Naive B cell (primary cell): ENCODE measurements at regions not wholly inside any gene's neighbourhood (a gene's known extent, or its start where the extent isn't known, plus 50 kb on each side); places are given as distances from the start of the nearest gene placed in this dataset.
"Not testable (repeated sequence)": the region's sequence is repeated elsewhere in the genome, so short reads cannot be mapped to it uniquely, and the experiment has no call there.

Experiments used
- ATAC-seq, 2 donors: fragments of 150-1000 bp; cut with Tn5 transposase; 2 replicates each; pipeline ENCODE4 v1.10.0; 2021; ENCODE audit warnings: low read depth in 2 of 2, mild to moderate bottlenecking in 2 of 2, moderate library complexity in 2 of 2
- DNase-seq: peaks from one replicate; pipeline ENCODE4 v3.0.0; 2022
- H3K27ac Mint-ChIP-seq, 6 donors: one replicate each; pipeline ENCODE4 v1.8.0; 2020 to 2022; ENCODE audit warnings: mild to moderate bottlenecking in 6 of 6, mixed read lengths in 6 of 6, moderate library complexity in 5 of 6, inconsistent platforms in 2 of 6
- H3K27me3 Mint-ChIP-seq, 3 donors: one replicate each; pipeline ENCODE4 v1.8.0; 2021 to 2022; ENCODE audit warnings: mixed read lengths in 3 of 3, mild to moderate bottlenecking in 1 of 3
- H3K36me3 Mint-ChIP-seq, 2 donors: one replicate each; pipeline ENCODE4 v1.8.0; 2020 to 2022; ENCODE audit warnings: mixed read lengths in 2 of 2, inconsistent platforms in 1 of 2, mild to moderate bottlenecking in 1 of 2
- H3K4me1 Mint-ChIP-seq, 3 donors: one replicate each; pipeline ENCODE4 v1.8.0; 2020 to 2022; ENCODE audit warnings: mixed read lengths in 3 of 3, inconsistent platforms in 1 of 3, mild to moderate bottlenecking in 1 of 3, moderate library complexity in 1 of 3
- H3K4me3 Mint-ChIP-seq, 8 donors: one replicate each; pipeline ENCODE4 v1.8.0; 2020 to 2022; ENCODE audit warnings: mild to moderate bottlenecking in 8 of 8, mixed read lengths in 8 of 8, moderate library complexity in 8 of 8, inconsistent platforms in 2 of 8
- H3K9me3 Mint-ChIP-seq, 7 donors: one replicate each; pipeline ENCODE4 v1.8.0; 2020 to 2022; ENCODE audit warnings: mixed read lengths in 7 of 7, mild to moderate bottlenecking in 5 of 7, inconsistent platforms in 2 of 7, moderate library complexity in 1 of 7

DNA sequence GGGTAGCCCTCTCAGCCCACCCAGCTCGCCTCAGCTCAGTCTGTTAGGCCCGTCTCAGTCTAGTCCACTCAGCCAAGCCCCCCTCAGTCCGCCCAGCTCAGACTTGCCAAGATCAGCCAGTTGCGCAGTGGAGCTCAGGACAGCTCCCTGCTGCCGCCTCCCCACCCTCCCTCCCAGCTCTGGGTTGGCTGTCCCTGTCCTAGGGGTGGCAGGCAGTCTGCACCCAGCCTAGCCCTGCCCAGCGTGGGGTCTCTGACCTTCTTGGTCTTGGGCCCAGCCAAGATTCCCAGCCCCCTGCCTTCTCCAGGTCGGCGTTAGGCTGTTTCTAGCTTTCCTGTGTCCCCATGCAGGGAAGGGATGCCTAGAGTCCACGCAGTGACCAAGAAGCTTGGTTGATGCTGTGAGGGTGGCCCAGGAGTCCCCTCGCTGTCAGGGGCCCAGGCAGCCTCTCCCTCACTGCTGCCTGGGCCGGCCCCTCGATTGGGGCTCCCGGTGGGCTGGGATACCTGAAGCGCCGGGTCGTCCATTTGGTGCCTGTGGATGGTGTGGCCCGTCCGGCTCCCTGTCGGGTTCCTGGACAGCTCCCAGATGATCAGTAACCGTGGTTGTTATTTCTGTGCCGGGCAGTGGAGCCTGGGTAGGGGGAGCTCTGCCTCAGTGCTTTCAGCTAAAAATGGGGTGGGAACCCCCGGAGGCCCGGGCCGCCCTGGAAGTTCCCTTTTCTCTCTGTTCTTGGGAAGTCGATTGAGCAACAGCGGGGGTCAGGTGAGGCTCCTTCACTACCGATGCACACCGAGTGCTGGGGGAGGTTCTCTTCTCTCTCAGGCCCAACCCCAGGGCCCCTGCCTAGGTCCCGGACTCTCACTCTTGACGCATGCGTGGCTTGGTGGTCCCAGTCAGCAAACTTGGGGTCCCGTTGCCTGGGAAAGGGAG lies 78.4 kb downstream of the TMEM121 start:
- peak; percentile 75 to 79 for ATAC-seq

GRCh38 chr14:105605464-105606304 lies 79.3 kb downstream of the TMEM121 start:
- Mint-ChIP-seq H3K27me3 (no peaks in the 10 kb centered on the region), H3K9me3 (no peaks in the 10 kb centered on the region), H3K4me1 (peaks cover 7 to 27% (median 15%) of the 10 kb centered on the region in 3 donors), H3K27ac (peak overlapping the region in 3 of 6 donors; percentile 64 to 89 (median 83)), H3K4me3 (peak overlapping the region in 4 of 8 donors; percentile 40 to 70 (median 64)), H3K36me3 (no peaks in the 10 kb centered on the region)
- DNase-seq (no peak), ATAC-seq (no peak)

More for the DNA sequence above, 78.4 kb downstream of the TMEM121 start:
- Mint-ChIP-seq H3K4me3 (peak overlapping the region in 5 of 8 donors; percentile 2 to 66 (median 64)), H3K4me1 (peaks cover 7 to 27% (median 15%) of the 10 kb centered on the region in 3 donors), H3K27ac (peak overlapping the region in 3 of 6 donors; percentile 64 to 89 (median 83))
- H3K36me3 Mint-ChIP-seq, DNase-seq, H3K27me3 Mint-ChIP-seq, H3K9me3 Mint-ChIP-seq: not testable (repeated sequence)

GRCh38 chr14:105606305-105606975 lies 80.1 kb downstream of the TMEM121 start:
- H3K4me1 Mint-ChIP-seq: peaks cover 7 to 27% (median 15%) of the 10 kb centered on the region in 3 donors
- not testable (repeated sequence) for DNase-seq, H3K36me3 Mint-ChIP-seq, H3K4me3 Mint-ChIP-seq, ATAC-seq, H3K9me3 Mint-ChIP-seq, H3K27me3 Mint-ChIP-seq
- H3K27ac Mint-ChIP-seq: peak overlapping the region in 1 of 6 donors; percentile 64

- H3K4me1 Mint-ChIP-seq: peaks cover 7 to 26% (median 19%) of the 10 kb centered on the region in 3 donors
- H3K4me3 Mint-ChIP-seq, DNase-seq, H3K36me3 Mint-ChIP-seq, H3K9me3 Mint-ChIP-seq, H3K27ac Mint-ChIP-seq, ATAC-seq, H3K27me3 Mint-ChIP-seq: not testable (repeated sequence)
Measured at GRCh38 chr14:105607025-105607424, 80.6 kb downstream of the TMEM121 start.

GRCh38 chr14:105614987-105615386 lies 88.6 kb downstream of the TMEM121 start:
- DNase-seq, H3K27ac Mint-ChIP-seq, H3K9me3 Mint-ChIP-seq, H3K4me3 Mint-ChIP-seq, H3K36me3 Mint-ChIP-seq, ATAC-seq: not testable (repeated sequence)
- Mint-ChIP-seq H3K4me1 (peaks cover 13 to 39% (median 27%) of the 10 kb centered on the region in 3 donors), H3K27me3 (peaks cover 0 to 11% (median 8%) of the 10 kb centered on the region in 3 donors)

DNA sequence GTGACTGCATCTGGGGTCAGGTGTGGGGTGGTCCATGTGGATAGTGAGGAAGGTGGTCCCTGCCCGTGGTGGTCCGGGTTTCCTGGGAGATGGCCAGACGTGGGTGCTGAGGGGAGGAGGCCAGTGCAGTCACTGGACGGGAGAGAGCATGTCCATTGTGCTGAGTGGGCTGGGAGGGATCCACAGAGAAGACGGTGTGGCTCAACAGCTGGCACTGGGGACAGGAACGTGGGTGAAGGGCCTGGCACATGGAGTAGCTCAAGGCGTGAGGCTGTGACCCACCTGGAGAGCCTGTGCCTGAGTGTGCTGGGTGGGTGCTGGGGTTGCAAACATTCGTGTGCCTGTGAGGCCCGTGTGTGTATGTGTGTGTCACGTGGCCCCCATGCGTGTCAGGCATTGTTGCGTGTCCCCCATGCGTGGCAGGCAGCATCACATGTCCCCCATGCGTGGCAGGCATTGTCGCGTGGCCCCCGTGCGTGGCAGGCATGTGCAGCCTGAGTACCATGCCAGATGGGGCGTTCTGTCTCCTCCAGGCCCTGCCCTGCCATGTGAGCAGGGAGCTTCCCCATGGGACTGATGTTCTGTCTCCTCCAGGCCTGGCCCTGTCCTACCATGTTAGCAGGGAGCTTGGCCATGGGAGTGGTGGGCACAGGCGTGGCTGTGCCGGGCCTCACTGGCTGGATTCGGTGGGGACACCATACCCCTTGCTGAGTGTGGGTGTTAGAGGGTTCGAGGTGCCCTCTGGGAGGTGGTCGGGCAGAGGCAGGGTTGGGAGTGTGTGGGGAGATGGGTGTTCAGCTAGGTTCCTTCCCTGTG lies 89.8 kb downstream of the TMEM121 start:
- not testable (repeated sequence) for H3K9me3 Mint-ChIP-seq, H3K36me3 Mint-ChIP-seq, ATAC-seq, H3K4me3 Mint-ChIP-seq, DNase-seq
- Mint-ChIP-seq H3K27ac (peak overlapping the region in 1 of 6 donors; percentile 10), H3K27me3 (peaks cover 0 to 11% (median 8%) of the 10 kb centered on the region in 3 donors), H3K4me1 (peaks cover 13 to 39% (median 27%) of the 10 kb centered on the region in 3 donors)

DNA sequence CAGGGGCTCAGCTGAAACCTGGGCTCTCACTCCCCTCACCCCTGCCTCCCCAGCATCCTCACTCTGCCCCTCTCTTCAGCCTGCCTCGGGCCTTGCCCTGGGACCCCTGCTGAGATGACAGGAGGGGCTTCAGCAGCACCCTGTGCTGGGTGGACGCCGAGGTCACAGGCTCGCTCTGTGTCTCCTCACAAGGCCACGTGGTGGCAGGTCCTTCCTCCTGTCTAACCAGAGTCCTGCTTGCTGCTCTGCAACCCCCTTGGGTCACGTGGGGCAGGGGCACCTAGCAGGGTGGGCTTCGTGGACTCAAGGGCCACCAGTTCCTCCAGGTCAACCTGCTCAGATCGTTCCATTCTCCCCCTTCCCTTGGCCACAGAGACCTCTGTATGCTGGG lies 90.4 kb downstream of the TMEM121 start:
- no peak for DNase-seq
- peaks cover 0 to 11% (median 8%) of the 10 kb centered on the region in 3 donors for H3K27me3 Mint-ChIP-seq
- no peak for ATAC-seq
- H3K9me3 Mint-ChIP-seq: peaks cover 0 to 2% (median 0%) of the 10 kb centered on the region in 7 donors
- H3K4me1 Mint-ChIP-seq: peaks cover 13 to 37% (median 27%) of the 10 kb centered on the region in 3 donors
- peak overlapping the region in 3 of 6 donors; percentile 1 to 34 (median 3) for H3K27ac Mint-ChIP-seq
- no peak overlapping the region for H3K4me3 Mint-ChIP-seq
- no peaks in the 10 kb centered on the region for H3K36me3 Mint-ChIP-seq

DNA sequence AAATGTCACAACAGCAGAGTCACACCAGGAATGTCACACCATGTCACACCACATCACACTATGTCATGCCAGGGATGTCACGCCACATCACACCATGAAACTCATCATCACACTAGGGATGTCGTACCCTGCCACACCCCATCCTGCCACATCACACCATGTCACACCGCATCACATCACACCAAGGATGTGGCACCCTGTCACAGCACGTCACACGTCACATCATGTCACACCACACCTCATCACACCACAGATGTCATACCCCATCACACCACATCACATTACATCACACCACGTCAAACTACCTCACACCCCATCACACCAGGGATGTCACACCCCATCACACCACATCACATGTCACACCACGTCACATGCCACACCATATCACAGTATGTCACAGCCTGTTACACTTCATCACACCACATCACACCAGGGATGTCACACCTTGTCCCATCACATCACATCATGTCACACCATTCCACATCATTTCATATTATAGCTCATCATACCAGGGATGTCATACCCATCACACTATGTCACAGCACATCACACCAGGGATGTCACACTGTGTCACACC lies 90.9 kb downstream of the TMEM121 start:
- no peak overlapping the region for H3K4me3 Mint-ChIP-seq
- peak; percentile 59 to 70 for ATAC-seq
- no peak for DNase-seq
- H3K9me3 Mint-ChIP-seq: peaks cover 0 to 2% (median 0%) of the 10 kb centered on the region in 7 donors
- peaks cover 0 to 11% (median 8%) of the 10 kb centered on the region in 3 donors for H3K27me3 Mint-ChIP-seq
- H3K4me1 Mint-ChIP-seq: peaks cover 13 to 32% (median 27%) of the 10 kb centered on the region in 3 donors
- no peaks in the 10 kb centered on the region for H3K36me3 Mint-ChIP-seq
- peak overlapping the region; percentile 1 to 70 (median 21) for H3K27ac Mint-ChIP-seq

DNA sequence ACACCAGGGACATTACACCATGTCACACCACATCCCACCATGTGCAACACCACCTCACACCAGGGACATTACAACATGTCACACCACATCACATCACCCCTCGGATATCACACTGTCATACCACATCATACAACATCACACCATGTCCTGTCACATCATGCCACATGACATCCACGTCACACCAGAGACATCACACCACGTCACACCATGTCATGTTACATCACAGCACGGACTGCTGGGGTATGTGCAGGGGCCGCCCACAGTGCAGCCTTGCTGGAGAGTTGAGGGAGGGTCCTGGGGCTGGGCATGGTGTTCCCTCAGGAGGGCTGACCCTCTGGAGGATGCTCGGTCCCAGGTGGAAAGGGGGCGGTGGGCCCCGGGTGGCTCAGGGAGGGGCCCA lies 91.4 kb downstream of the TMEM121 start:
- not testable (repeated sequence) for DNase-seq, H3K4me3 Mint-ChIP-seq, H3K36me3 Mint-ChIP-seq, H3K9me3 Mint-ChIP-seq
- peaks cover 15 to 27% (median 22%) of the 10 kb centered on the region in 3 donors for H3K4me1 Mint-ChIP-seq
- H3K27me3 Mint-ChIP-seq: peaks cover 0 to 11% (median 8%) of the 10 kb centered on the region in 3 donors
- peak in 1 of 2 donors; percentile 11 for ATAC-seq
- peak overlapping the region in 5 of 6 donors; percentile 0 to 70 (median 32) for H3K27ac Mint-ChIP-seq

- not testable (repeated sequence) for H3K4me3 Mint-ChIP-seq, H3K36me3 Mint-ChIP-seq, H3K9me3 Mint-ChIP-seq, DNase-seq, ATAC-seq
- Mint-ChIP-seq H3K4me1 (peaks cover 8 to 13% (median 11%) of the 10 kb centered on the region in 3 donors), H3K27me3 (peaks cover 0 to 11% (median 8%) of the 10 kb centered on the region in 3 donors), H3K27ac (peak overlapping the region in 1 of 6 donors; percentile 17)
Measured at GRCh38 chr14:105619324-105619723, 92.9 kb downstream of the TMEM121 start.

GRCh38 chr14:105620178-105620864 lies 93.9 kb downstream of the TMEM121 start:
- not testable (repeated sequence) for H3K36me3 Mint-ChIP-seq

More at GRCh38 chr14:105620178-105620864, 93.9 kb downstream of the TMEM121 start:
- Mint-ChIP-seq H3K4me1 (peaks cover 8 to 23% (median 11%) of the 10 kb centered on the region in 3 donors), H3K27me3 (peaks cover 0 to 11% (median 8%) of the 10 kb centered on the region in 3 donors)
- not testable (repeated sequence) for DNase-seq, H3K9me3 Mint-ChIP-seq, H3K27ac Mint-ChIP-seq, ATAC-seq, H3K4me3 Mint-ChIP-seq
